BJ (cell line): ENCODE measurements at regions not wholly inside any gene's neighbourhood (a gene's known extent, or its start where the extent isn't known, plus 50 kb on each side); places are given as distances from the start of the nearest gene placed in this dataset.

Experiments used
- CTCF ChIA-PET: fragments of 350-600 bp; formaldehyde crosslinking; extraction: SDS; loops from one replicate; lab custom pipeline; 2021; ENCODE audit warnings: antibody characterized with exemption, inconsistent platforms; lab: Yijun Ruan, JAX
- POLR2A ChIA-PET: fragments of 300-600 bp; sonication (Branson Sonifier 250); formaldehyde crosslinking; extraction: SDS; loops from one replicate; lab custom pipeline; 2021; ENCODE audit warnings: antibody characterized with exemption; lab: Charles Lee
- DNase-seq: peaks from one replicate; pipeline ENCODE4 v3.0.0-alpha.2; 2011; ENCODE audit warnings: low read depth
- H3K27me3 ChIP-seq: 2 replicates; pipeline ENCODE4 v1.6.0; 2011; ENCODE audit warnings: low read length; ENCODE audit not compliant: control insufficient read depth, insufficient read depth
- H3K36me3 ChIP-seq: 2 replicates; pipeline ENCODE4 v1.5.1; 2011; ENCODE audit warnings: low read length; ENCODE audit not compliant: control insufficient read depth, insufficient read depth
- H3K4me3 ChIP-seq: 2 replicates; pipeline ENCODE4 v1.5.1; 2011; ENCODE audit warnings: low read depth, mild to moderate bottlenecking, control low read depth, low read length
- CTCF ChIP-seq: IDR thresholded peaks from 2 replicates; pipeline ENCODE4 v1.5.1; 2011; ENCODE audit warnings: low read depth, mild to moderate bottlenecking, control low read depth, inconsistent platforms, low read length, moderate library complexity; ENCODE audit not compliant: insufficient read depth

DNA sequence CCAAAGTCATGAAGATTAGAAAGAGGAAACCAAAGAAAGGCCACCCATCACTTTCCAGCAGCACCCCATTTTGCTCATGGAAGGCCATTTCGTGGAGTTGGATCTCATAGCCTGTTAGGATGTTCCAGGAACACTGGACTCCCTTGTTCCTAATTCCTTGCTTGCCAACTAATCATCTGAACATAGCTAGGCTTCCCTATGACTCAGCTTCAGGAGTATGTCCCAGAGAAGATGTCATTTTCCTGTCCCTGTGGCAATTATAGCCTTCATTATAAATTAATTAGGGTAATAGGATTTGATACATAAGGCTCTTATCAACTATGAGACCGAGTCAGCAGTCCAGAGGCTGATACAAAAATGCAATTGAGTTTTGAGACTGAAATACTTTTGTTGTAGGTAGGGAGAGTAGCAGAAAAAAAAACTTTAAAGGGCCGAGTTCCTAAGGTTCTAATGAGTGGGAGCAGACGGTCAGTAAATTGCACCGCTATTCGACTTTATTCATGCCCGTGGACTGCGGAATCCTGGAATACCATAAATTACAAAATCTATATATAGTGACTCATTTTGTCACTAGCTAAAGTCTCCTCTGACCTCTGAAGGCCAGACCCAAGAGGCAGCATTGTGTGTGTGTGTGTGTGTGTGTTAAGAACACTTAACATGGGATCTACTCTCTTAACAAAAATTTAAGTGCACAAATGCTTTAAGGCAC lies 311.8 kb downstream of the FBXO15 start:
- CTCF ChIA-PET = interaction anchor here (0.7 to 1.0 kb wide), 2 partner anchors 10 to 19 kb away, joined by 3 read pairs; no protein-coding TSS in a partner anchor
- Histone ChIP-seq H3K27me3 (no peaks in the 10 kb centered on the region; the same call in 1 of the 2 replicates), H3K4me3 (no peak overlapping the region), H3K36me3 (no peaks in the 10 kb centered on the region)
- POLR2A ChIA-PET = no interaction called here
- TF ChIP-seq CTCF = no peak
- no peak for DNase-seq

DNA sequence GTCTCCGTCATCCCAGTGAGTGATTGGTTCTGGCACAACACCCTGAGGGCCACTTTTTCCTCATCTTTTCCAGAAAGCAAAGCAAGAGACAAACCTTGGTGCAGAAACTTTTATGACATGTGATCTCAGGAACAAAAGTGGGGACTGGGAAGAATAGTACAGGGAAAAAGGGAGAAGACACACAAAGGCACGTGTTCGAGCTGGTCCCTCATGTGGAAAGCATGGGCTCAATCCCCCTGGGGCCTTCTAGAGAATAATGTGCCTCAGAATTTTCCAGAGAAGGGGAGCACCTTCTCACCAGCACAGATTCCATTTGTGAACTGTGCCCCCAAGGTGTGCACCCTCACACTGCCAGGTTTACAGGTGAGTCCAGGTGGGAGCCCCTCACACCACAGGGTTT lies 312.6 kb downstream of the FBXO15 start:
- no peak for DNase-seq
- TF ChIP-seq CTCF = no peak
- POLR2A ChIA-PET = no interaction called here
- CTCF ChIA-PET = interaction anchor here (0.7 kb wide), 1 partner anchor 20 kb away, joined by 3 read pairs; no protein-coding TSS in a partner anchor
- no peaks in the 10 kb centered on the region for H3K36me3 ChIP-seq
- H3K27me3 ChIP-seq = no peaks in the 10 kb centered on the region; the same call in 1 of the 2 replicates
- H3K4me3 ChIP-seq = no peak overlapping the region

- ChIA-PET CTCF (interaction anchor here (0.6 to 2.7 kb wide), 2 partner anchors 11 to 223 kb away, joined by 3 to 12 read pairs; no protein-coding TSS in a partner anchor), POLR2A (no interaction called here)
Observed at GRCh38 chr18:73831688-73832087, 315.9 kb downstream of the FBXO15 start.

GRCh38 chr18:73829146-73829545 lies 318.5 kb downstream of the FBXO15 start:
- TF ChIP-seq CTCF = no peak
- ChIA-PET POLR2A (no interaction called here), CTCF (interaction anchor here (2.7 kb wide), 1 partner anchor 13 kb away, joined by 12 read pairs; no protein-coding TSS in a partner anchor)
- Histone ChIP-seq H3K27me3 (no peaks in the 10 kb centered on the region; the same call in 1 of the 2 replicates), H3K4me3 (no peak overlapping the region), H3K36me3 (no peaks in the 10 kb centered on the region)
- DNase-seq = no peak

More at GRCh38 chr18:73831688-73832087, 315.9 kb downstream of the FBXO15 start:
- Histone ChIP-seq H3K4me3 (no peak overlapping the region), H3K36me3 (no peaks in the 10 kb centered on the region), H3K27me3 (no peaks in the 10 kb centered on the region; the same call in 1 of the 2 replicates)
- DNase-seq = no peak
- no peak for TF ChIP-seq CTCF

- H3K27me3 ChIP-seq = no peaks in the 10 kb centered on the region; the same call in 1 of the 2 replicates
- ChIA-PET POLR2A (no interaction called here), CTCF (interaction anchor here (0.8 to 1.7 kb wide), 3 partner anchors 15 to 21 kb away, joined by 3 to 7 read pairs (median 3); no protein-coding TSS in a partner anchor)
- no peak overlapping the region for H3K4me3 ChIP-seq
- no peak for DNase-seq
- H3K36me3 ChIP-seq = no peaks in the 10 kb centered on the region
- no peak for TF ChIP-seq CTCF
Observed at GRCh38 chr18:73827801-73828200, 319.8 kb downstream of the FBXO15 start.
